HepG2 (cell line): ENCODE measurements at regions not wholly inside any gene's neighbourhood (a gene's known extent, or its start where the extent isn't known, plus 50 kb on each side); places are given as distances from the start of the nearest gene placed in this dataset.

ENCODE experiments used
- ATAC-seq: fragments of 200-7000 bp; cut with Tn5 transposase; 3 replicates; pipeline ENCODE4 v1.9.1; 2020; ENCODE audit warnings: mild to moderate bottlenecking, moderate library complexity
- BruUV-seq: library from RNA; stranded (reverse); fragments of 400-500 nt; replicated peaks from 2 replicates; lab custom pipeline; 2021; lab: Mats Ljungman, UMichigan
- CTCF ChIA-PET: fragments of 300-600 bp; formaldehyde crosslinking; extraction: SDS; loops from one replicate; lab custom pipeline; 2021; ENCODE audit warnings: low total read pairs, inconsistent platforms, low intra/inter-chr PET ratio; lab: Yijun Ruan, JAX
- POLR2A ChIA-PET: fragments of 350-600 bp; sonication (Branson Sonifier 250); formaldehyde crosslinking; loops from one replicate; lab custom pipeline; 2020; ENCODE audit warnings: antibody characterized with exemption, inconsistent platforms; lab: Yijun Ruan, JAX
- DNase-seq: peaks from one replicate; pipeline ENCODE4 v3.0.0-alpha.2; 2015; ENCODE audit warnings: low spot score
- FAIRE-seq: peaks from 3 replicates; lab custom pipeline; 2011; peaks lifted over from hg19 to GRCh38; lab: Jason Lieb, UNC
- H2AFZ ChIP-seq: one replicate; pipeline ENCODE4 v1.6.1; 2011; ENCODE audit warnings: low read length, inconsistent platforms
- H3K27ac ChIP-seq: fragments of 300-600 bp; 3 replicates; pipeline ENCODE4 v1.8.0; 2011; ENCODE audit warnings: mixed run types, mild to moderate bottlenecking, mixed read lengths, low read length, inconsistent platforms; ENCODE audit not compliant: insufficient read depth; ENCODE audit errors: extremely low read length
- H3K27me3 ChIP-seq, 2 experiments: fragments of 200-600 bp in 1 of 2; 2 replicates in 1 of 2; 3 replicates in 1 of 2; pipeline versions ENCODE4 v1.6.0 to v1.8.0; 2011; ENCODE audit warnings: low read length in 2 of 2, mild to moderate bottlenecking in 2 of 2, moderate library complexity in 2 of 2, inconsistent platforms in 1 of 2; ENCODE audit not compliant: insufficient read depth in 2 of 2, control insufficient read depth in 1 of 2
- H3K36me3 ChIP-seq, 2 experiments: fragments of 200-600 bp in 1 of 2; replicated peaks in 1 of 2; 2 replicates in 1 of 2; 3 replicates in 1 of 2; pipeline versions ENCODE4 v1.5.1 to v1.8.0; 2011; ENCODE audit warnings: low read length in 2 of 2, inconsistent platforms in 1 of 2; ENCODE audit not compliant: insufficient read depth in 2 of 2, control insufficient read depth in 1 of 2
- H3K4me1 ChIP-seq: 2 replicates; pipeline ENCODE4 v1.5.1; 2012; ENCODE audit warnings: low read length, inconsistent platforms; ENCODE audit not compliant: insufficient read depth
- H3K4me2 ChIP-seq: 2 replicates; pipeline ENCODE4 v1.6.0; 2011; ENCODE audit warnings: low read depth, low read length, inconsistent platforms
- H3K4me3 ChIP-seq, 3 experiments: fragments of 200-600 bp in 1 of 3; sonication (generic), shearing (Covaris generic) in 1 of 3; replicated peaks in 1 of 3; 2 replicates each; pipeline ENCODE4 v1.5.1; 2011 to 2016; ENCODE audit warnings: low read length in 3 of 3, inconsistent platforms in 2 of 3, low read depth in 2 of 3, mild to moderate bottlenecking in 2 of 3, control low read depth in 1 of 3, mixed read lengths in 1 of 3; ENCODE audit not compliant: insufficient read depth in 1 of 3
- H3K79me2 ChIP-seq: one replicate; pipeline ENCODE4 v1.6.1; 2011; ENCODE audit warnings: low read length, inconsistent platforms; ENCODE audit not compliant: insufficient read depth
- H3K9ac ChIP-seq: 2 replicates; pipeline ENCODE4 v1.6.0; 2011; ENCODE audit warnings: mild to moderate bottlenecking, low read depth, low read length, inconsistent platforms; ENCODE audit not compliant: insufficient read depth
- H3K9me3 ChIP-seq: 2 replicates; pipeline ENCODE4 v1.5.1; 2012; ENCODE audit warnings: mild to moderate bottlenecking, low read length
- H4K20me1 ChIP-seq: 2 replicates; pipeline ENCODE4 v1.6.0; 2011; ENCODE audit warnings: inconsistent platforms, mild to moderate bottlenecking, low read length, moderate library complexity; ENCODE audit not compliant: insufficient read depth
- FOXA1 ChIP-seq, 2 experiments: fragments of 450-650 bp in 1 of 2; sonication (generic) in 1 of 2; formaldehyde crosslinking in 1 of 2; IDR thresholded peaks; 2 replicates each; pipeline versions ENCODE4 v1.4.0 to v1.6.1; 2016 to 2020; ENCODE audit warnings: missing genetic modification reagents in 1 of 2
- MTF1 ChIP-seq: sonication (generic); formaldehyde crosslinking; IDR thresholded peaks from 2 replicates; pipeline ENCODE4 v1.5.0; 2020; ENCODE audit warnings: missing genetic modification reagents
- MXI1 ChIP-seq: IDR thresholded peaks from 3 replicates; pipeline ENCODE4 v1.6.1; 2012; ENCODE audit warnings: low read depth, low read length, inconsistent platforms, borderline replicate concordance
- RFX3 ChIP-seq: IDR thresholded peaks from 2 replicates; pipeline ENCODE4 v1.6.1; 2016; ENCODE audit warnings: missing biosample characterization, missing genetic modification reagents
- RFX5 ChIP-seq: IDR thresholded peaks from 2 replicates; pipeline ENCODE4 v1.6.1; 2011; ENCODE audit warnings: low read depth, low read length, improper control_type of control experiment
- SYNCRIP ChIP-seq: fragments of 200-400 bp; formaldehyde crosslinking; IDR thresholded peaks from 2 replicates; pipeline ENCODE4 v1.6.1; 2018; ENCODE audit warnings: mild to moderate bottlenecking, low read depth, low read length; ENCODE audit not compliant: insufficient read depth
- TCF12 ChIP-seq, 2 experiments: fragments of 450-650 bp in 1 of 2; sonication (generic) in 1 of 2; formaldehyde crosslinking in 1 of 2; IDR thresholded peaks; 2 replicates each; pipeline versions ENCODE4 v1.6.1 to v1.8.0; 2017 to 2022; ENCODE audit warnings: antibody characterized with exemption in 1 of 2, mild to moderate bottlenecking in 1 of 2, missing genetic modification reagents in 1 of 2, moderate library complexity in 1 of 2
- ZBTB3 ChIP-seq: sonication (generic); formaldehyde crosslinking; IDR thresholded peaks from 2 replicates; pipeline ENCODE4 v1.4.0; 2020; ENCODE audit warnings: low read depth, mild to moderate bottlenecking, moderate library complexity, missing genetic modification reagents, borderline replicate concordance
- ZNF232 ChIP-seq: sonication (generic); formaldehyde crosslinking; IDR thresholded peaks from 2 replicates; pipeline ENCODE4 v1.4.0; 2020; ENCODE audit warnings: missing genetic modification reagents, borderline replicate concordance
- ZNF468 ChIP-seq: sonication (generic); formaldehyde crosslinking; IDR thresholded peaks from 2 replicates; pipeline ENCODE4 v1.8.0; 2022; ENCODE audit warnings: mild to moderate bottlenecking, moderate library complexity, missing genetic modification reagents
- WGBS: methylation state at CpG from one replicate; pipeline ENCODE4 v1.1.6; 2017; ENCODE audit warnings: low lambda C conversion rate; 5-methylcytosine and 5-hydroxymethylcytosine counted together
- in situ Hi-C: cut with HindIII; loops from 2 replicates; pipeline ENCODE4 v1.10.0; 2017; ENCODE audit warnings: low pct_unique_long_range_greater_than_20kb; ENCODE audit not compliant: extremely low pct_ligation_motif_present
- intact Hi-C: fragments of 100-400 bp; cut with micrococcal nuclease; formaldehyde crosslinking; loops from one replicate; pipeline ENCODE4 v1.10.0; 2022; ENCODE audit not compliant: unreplicated experiment
- TF ChIP-seq, protein P1 (sequence below), 2 experiments: IDR thresholded peaks; 2 replicates each; pipeline ENCODE4 v1.6.1; 2011 to 2012; ENCODE audit warnings: low read length in 2 of 2, borderline replicate concordance in 1 of 2, low read depth in 1 of 2, mild to moderate bottlenecking in 1 of 2, moderate library complexity in 1 of 2
- TF ChIP-seq, protein P2 (sequence below): sonication (generic); formaldehyde crosslinking; IDR thresholded peaks from 2 replicates; pipeline ENCODE4 v1.5.1; 2020; ENCODE audit warnings: missing genetic modification reagents, mild to moderate bottlenecking, borderline replicate concordance
- TF ChIP-seq, protein P3 (sequence below): sonication (generic); formaldehyde crosslinking; IDR thresholded peaks from 2 replicates; pipeline ENCODE4 v1.8.0; 2022; ENCODE audit warnings: mild to moderate bottlenecking, missing genetic modification reagents

DNA sequence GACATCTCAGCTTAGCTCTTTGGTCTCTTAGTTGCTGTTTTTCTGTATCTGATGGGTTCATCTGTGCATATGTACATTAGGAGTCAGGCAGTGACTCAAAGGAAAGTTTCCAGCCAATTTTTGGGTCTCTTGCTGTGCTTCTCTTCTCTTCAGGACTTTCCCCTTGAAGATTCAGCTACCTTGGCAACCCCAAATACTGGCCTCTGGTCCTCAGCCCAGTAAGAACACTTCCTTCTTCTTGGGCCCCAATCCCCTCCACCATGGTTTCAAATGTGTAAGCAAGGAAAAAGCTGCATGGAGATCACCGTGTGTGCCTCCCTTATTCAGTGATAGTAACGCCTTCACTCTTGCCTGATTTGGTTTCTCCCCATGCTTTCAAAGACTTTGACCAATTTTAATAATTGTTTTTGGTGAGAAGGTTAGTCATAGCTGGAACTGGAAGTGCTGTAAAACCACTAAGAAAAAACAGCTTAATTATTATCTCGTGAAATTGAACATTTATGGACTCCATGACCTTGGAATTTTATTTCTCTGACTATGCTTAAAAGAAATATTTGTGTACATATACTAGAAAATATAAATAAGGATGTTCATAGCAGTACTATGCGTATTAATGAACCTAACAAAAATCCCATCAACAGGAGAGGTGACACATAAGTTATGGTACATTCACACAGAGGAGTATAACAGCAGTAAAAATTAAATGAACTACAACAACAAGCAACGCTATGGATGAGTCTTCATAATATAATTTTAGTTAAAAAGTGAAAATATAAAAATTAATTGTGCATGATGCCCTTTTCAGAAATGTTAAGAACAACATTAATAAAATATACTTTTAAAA is 125.3 kb upstream of the BCL6 start:
- FAIRE-seq = no peak
- no peak overlapping the region for H3K27ac ChIP-seq
- intact Hi-C loops (no loop called here), in situ Hi-C loops (no loop called here)
- no peaks in the 10 kb centered on the region for H3K79me2 ChIP-seq
- H4K20me1 ChIP-seq = no peaks in the 10 kb centered on the region
- H3K27me3 ChIP-seq = no peaks in the 10 kb centered on the region
- ATAC-seq = no peak
- no peaks in the 10 kb centered on the region for H3K9me3 ChIP-seq
- H3K36me3 ChIP-seq = no peaks in the 10 kb centered on the region
- POLR2A ChIA-PET = interaction anchor here (0.7 kb wide), 1 partner anchor 14 kb away, joined by 3 read pairs; no protein-coding TSS in a partner anchor
- H3K4me1 ChIP-seq = peaks cover 10% of the 10 kb centered on the region
- H2AFZ ChIP-seq = no peak overlapping the region
- WGBS = 50% methylated on average over 5 of the region's 5 CpGs
- CTCF ChIA-PET = no interaction called here
- H3K4me2 ChIP-seq = no peak overlapping the region
- no peak overlapping the region for H3K9ac ChIP-seq
- H3K4me3 ChIP-seq = no peak overlapping the region
- DNase-seq = no peak
- TF ChIP-seq MXI1 = no peak
- no peak for TF ChIP-seq ZNF232
- TF ChIP-seq RFX3 (CRISPR knock-in tag) = no peak
- no peak for TF ChIP-seq ZNF468
- TF ChIP-seq MTF1 = no peak
- no peak for TF ChIP-seq ZBTB3
- TF ChIP-seq, protein P1, sequence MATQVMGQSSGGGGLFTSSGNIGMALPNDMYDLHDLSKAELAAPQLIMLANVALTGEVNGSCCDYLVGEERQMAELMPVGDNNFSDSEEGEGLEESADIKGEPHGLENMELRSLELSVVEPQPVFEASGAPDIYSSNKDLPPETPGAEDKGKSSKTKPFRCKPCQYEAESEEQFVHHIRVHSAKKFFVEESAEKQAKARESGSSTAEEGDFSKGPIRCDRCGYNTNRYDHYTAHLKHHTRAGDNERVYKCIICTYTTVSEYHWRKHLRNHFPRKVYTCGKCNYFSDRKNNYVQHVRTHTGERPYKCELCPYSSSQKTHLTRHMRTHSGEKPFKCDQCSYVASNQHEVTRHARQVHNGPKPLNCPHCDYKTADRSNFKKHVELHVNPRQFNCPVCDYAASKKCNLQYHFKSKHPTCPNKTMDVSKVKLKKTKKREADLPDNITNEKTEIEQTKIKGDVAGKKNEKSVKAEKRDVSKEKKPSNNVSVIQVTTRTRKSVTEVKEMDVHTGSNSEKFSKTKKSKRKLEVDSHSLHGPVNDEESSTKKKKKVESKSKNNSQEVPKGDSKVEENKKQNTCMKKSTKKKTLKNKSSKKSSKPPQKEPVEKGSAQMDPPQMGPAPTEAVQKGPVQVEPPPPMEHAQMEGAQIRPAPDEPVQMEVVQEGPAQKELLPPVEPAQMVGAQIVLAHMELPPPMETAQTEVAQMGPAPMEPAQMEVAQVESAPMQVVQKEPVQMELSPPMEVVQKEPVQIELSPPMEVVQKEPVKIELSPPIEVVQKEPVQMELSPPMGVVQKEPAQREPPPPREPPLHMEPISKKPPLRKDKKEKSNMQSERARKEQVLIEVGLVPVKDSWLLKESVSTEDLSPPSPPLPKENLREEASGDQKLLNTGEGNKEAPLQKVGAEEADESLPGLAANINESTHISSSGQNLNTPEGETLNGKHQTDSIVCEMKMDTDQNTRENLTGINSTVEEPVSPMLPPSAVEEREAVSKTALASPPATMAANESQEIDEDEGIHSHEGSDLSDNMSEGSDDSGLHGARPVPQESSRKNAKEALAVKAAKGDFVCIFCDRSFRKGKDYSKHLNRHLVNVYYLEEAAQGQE (IDR thresholded peaks at IDR 0.05; ENCODE audit: borderline replicate concordance in 1 of 2, low read depth in 1 of 2, low read length in 2 of 2) = no peak
- TF ChIP-seq, protein P2, sequence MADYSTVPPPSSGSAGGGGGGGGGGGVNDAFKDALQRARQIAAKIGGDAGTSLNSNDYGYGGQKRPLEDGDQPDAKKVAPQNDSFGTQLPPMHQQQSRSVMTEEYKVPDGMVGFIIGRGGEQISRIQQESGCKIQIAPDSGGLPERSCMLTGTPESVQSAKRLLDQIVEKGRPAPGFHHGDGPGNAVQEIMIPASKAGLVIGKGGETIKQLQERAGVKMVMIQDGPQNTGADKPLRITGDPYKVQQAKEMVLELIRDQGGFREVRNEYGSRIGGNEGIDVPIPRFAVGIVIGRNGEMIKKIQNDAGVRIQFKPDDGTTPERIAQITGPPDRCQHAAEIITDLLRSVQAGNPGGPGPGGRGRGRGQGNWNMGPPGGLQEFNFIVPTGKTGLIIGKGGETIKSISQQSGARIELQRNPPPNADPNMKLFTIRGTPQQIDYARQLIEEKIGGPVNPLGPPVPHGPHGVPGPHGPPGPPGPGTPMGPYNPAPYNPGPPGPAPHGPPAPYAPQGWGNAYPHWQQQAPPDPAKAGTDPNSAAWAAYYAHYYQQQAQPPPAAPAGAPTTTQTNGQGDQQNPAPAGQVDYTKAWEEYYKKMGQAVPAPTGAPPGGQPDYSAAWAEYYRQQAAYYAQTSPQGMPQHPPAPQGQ = no peak
- TF ChIP-seq TCF12 (IDR thresholded peaks at IDR 0.05) = no peak
- no peak for TF ChIP-seq TCF12 (CRISPR knock-in tag; IDR thresholded peaks at IDR 0.05)
- TF ChIP-seq, protein P3, sequence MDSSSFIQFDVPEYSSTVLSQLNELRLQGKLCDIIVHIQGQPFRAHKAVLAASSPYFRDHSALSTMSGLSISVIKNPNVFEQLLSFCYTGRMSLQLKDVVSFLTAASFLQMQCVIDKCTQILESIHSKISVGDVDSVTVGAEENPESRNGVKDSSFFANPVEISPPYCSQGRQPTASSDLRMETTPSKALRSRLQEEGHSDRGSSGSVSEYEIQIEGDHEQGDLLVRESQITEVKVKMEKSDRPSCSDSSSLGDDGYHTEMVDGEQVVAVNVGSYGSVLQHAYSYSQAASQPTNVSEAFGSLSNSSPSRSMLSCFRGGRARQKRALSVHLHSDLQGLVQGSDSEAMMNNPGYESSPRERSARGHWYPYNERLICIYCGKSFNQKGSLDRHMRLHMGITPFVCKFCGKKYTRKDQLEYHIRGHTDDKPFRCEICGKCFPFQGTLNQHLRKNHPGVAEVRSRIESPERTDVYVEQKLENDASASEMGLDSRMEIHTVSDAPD = no peak
- TF ChIP-seq RFX5 = no peak
- no peak for TF ChIP-seq SYNCRIP
- no peak for TF ChIP-seq FOXA1 (IDR thresholded peaks at IDR 0.05)
- TF ChIP-seq FOXA1 (CRISPR knock-in tag; IDR thresholded peaks at IDR 0.05) = no peak
- no TSS peak for BruUV-seq
